Breast epithelium (tissue), 4 donors: ENCODE measurements at regions not wholly inside any gene's neighbourhood (a gene's known extent, or its start where the extent isn't known, plus 50 kb on each side); places are given as distances from the start of the nearest gene placed in this dataset.

Source experiments
- DNase-seq, 2 donors: peaks; one replicate each; pipeline ENCODE4 v3.0.0-alpha.2; 2019; ENCODE audit warnings: low spot score in 2 of 2
- H3K27ac ChIP-seq, 2 donors: fragments of 200-600 bp; sonication (generic) in 1 of 2; one replicate each; pipeline ENCODE4 v1.5.1; 2016 to 2019; ENCODE audit warnings: mild to moderate bottlenecking in 1 of 2
- H3K27me3 ChIP-seq, 2 donors: fragments of 200-600 bp; sonication (generic) in 1 of 2; one replicate each; pipeline versions ENCODE4 v1.5.1 to v1.6.0; 2017 to 2019; ENCODE audit warnings: control low read depth in 1 of 2, mild to moderate bottlenecking in 1 of 2
- H3K36me3 ChIP-seq: fragments of 200-600 bp; one replicate; pipeline ENCODE4 v1.5.1; 2019
- H3K4me1 ChIP-seq, 2 donors: fragments of 200-600 bp; sonication (generic); one replicate each; pipeline ENCODE4 v1.5.1; 2016 to 2019; ENCODE audit warnings: control low read depth in 1 of 2
- H3K4me3 ChIP-seq, 3 donors: fragments of 200-600 bp; sonication (generic); 1 replicate in 2 of 3; 2 replicates in 1 of 3; pipeline ENCODE4 v1.5.1; 2016 to 2019; ENCODE audit warnings: mild to moderate bottlenecking in 3 of 3, moderate library complexity in 2 of 3
- H3K9me3 ChIP-seq, 2 donors: fragments of 200-600 bp; sonication (generic) in 1 of 2; one replicate each; pipeline ENCODE4 v1.5.1; 2016 to 2019; ENCODE audit warnings: control low read depth in 1 of 2
- CTCF ChIP-seq, 3 donors: fragments of 450-650 bp; IDR thresholded peaks; one replicate each; pipeline ENCODE4 v1.5.1; 2016 to 2017; ENCODE audit warnings: antibody characterized with exemption in 3 of 3, mild to moderate bottlenecking in 3 of 3, moderate library complexity in 3 of 3
- POLR2A ChIP-seq: fragments of 450-650 bp; IDR thresholded peaks from one replicate; pipeline ENCODE4 v1.6.1; 2016; ENCODE audit warnings: antibody characterized with exemption, mild to moderate bottlenecking, moderate library complexity
- POLR2AphosphoS5 ChIP-seq, 3 donors: sonication (generic); formaldehyde crosslinking; IDR thresholded peaks; one replicate each; pipeline ENCODE4 v1.6.1; 2017; ENCODE audit warnings: antibody characterized with exemption in 3 of 3
- intact Hi-C: fragments of 100-400 bp; cut with DNase I; formaldehyde crosslinking; loops from one replicate; pipeline ENCODE4 v1.15.1; 2023; ENCODE audit warnings: low total_unique reads

- H3K4me3 ChIP-seq, result no peak overlapping the region
- intact Hi-C loops, result no loop called here
- peaks cover 0 to 13% of the 10 kb centered on the region in 2 donors for H3K27me3 ChIP-seq
- no peak overlapping the region for H3K27ac ChIP-seq
- no peaks in the 10 kb centered on the region for H3K36me3 ChIP-seq
- no peaks in the 10 kb centered on the region for H3K4me1 ChIP-seq
- no peak for DNase-seq
- TF ChIP-seq CTCF (IDR thresholded peaks at IDR 0.05) (no peak), POLR2A (no peak), POLR2AphosphoS5 (IDR thresholded peaks at IDR 0.05) (no peak)
- no peaks in the 10 kb centered on the region for H3K9me3 ChIP-seq
Measured at GRCh38 chr2:240206630-240207029, 66.2 kb upstream of the OTOS start.

GRCh38 chr2:240207661-240208060 lies 67.2 kb upstream of the OTOS start:
- Histone ChIP-seq H3K4me3 (no peak overlapping the region), H3K9me3 (no peaks in the 10 kb centered on the region), H3K27ac (no peak overlapping the region), H3K27me3 (peaks cover 0 to 10% of the 10 kb centered on the region in 2 donors), H3K36me3 (no peaks in the 10 kb centered on the region), H3K4me1 (no peaks in the 10 kb centered on the region)
- no peak for DNase-seq
- intact Hi-C loops, result no loop called here
- no peak for TF ChIP-seq POLR2AphosphoS5 (IDR thresholded peaks at IDR 0.05)
- no peak for TF ChIP-seq CTCF (IDR thresholded peaks at IDR 0.05)
- TF ChIP-seq POLR2A, result no peak

GRCh38 chr2:240208096-240208495 lies 67.6 kb upstream of the OTOS start:
- no peak for DNase-seq
- Histone ChIP-seq H3K27ac (no peak overlapping the region), H3K4me3 (no peak overlapping the region), H3K36me3 (no peaks in the 10 kb centered on the region), H3K27me3 (peaks cover 0 to 6% of the 10 kb centered on the region in 2 donors), H3K4me1 (no peaks in the 10 kb centered on the region), H3K9me3 (no peaks in the 10 kb centered on the region)
- intact Hi-C loops, result no loop called here
- TF ChIP-seq CTCF (IDR thresholded peaks at IDR 0.05) (no peak), POLR2AphosphoS5 (IDR thresholded peaks at IDR 0.05) (no peak), POLR2A (no peak)

- no peak overlapping the region for H3K4me3 ChIP-seq
- H3K27ac ChIP-seq, result no peak overlapping the region
- peaks cover 0 to 3% of the 10 kb centered on the region in 2 donors for H3K27me3 ChIP-seq
- no peak for TF ChIP-seq POLR2AphosphoS5 (IDR thresholded peaks at IDR 0.05)
- TF ChIP-seq POLR2A, result no peak
- TF ChIP-seq CTCF (IDR thresholded peaks at IDR 0.05), result no peak
- DNase-seq, result no peak
- H3K9me3 ChIP-seq, result no peaks in the 10 kb centered on the region
- intact Hi-C loops, result no loop called here
- no peaks in the 10 kb centered on the region for H3K4me1 ChIP-seq
- H3K36me3 ChIP-seq, result no peaks in the 10 kb centered on the region
Measured at GRCh38 chr2:240208631-240209211, 68.3 kb upstream of the OTOS start.

GRCh38 chr2:240209493-240209892 lies 69.0 kb upstream of the OTOS start:
- TF ChIP-seq CTCF (IDR thresholded peaks at IDR 0.05) (no peak), POLR2AphosphoS5 (IDR thresholded peaks at IDR 0.05) (no peak), POLR2A (no peak)
- no peaks in the 10 kb centered on the region for H3K9me3 ChIP-seq
- no peaks in the 10 kb centered on the region for H3K4me1 ChIP-seq
- no peaks in the 10 kb centered on the region for H3K36me3 ChIP-seq
- no peak overlapping the region for H3K4me3 ChIP-seq
- no peak for DNase-seq
- H3K27me3 ChIP-seq, result peaks cover 0 to 2% of the 10 kb centered on the region in 2 donors
- no peak overlapping the region for H3K27ac ChIP-seq
- intact Hi-C loops, result no loop called here
